GM23338 (cell line): ENCODE measurements at regions not wholly inside any gene's neighbourhood (a gene's known extent, or its start where the extent isn't known, plus 50 kb on each side); places are given as distances from the start of the nearest gene placed in this dataset.

ENCODE experiments used
- ATAC-seq: fragments of 200-7000 bp; cut with Tn5 transposase; 3 replicates; pipeline ENCODE4 v1.9.1; 2020
- DNase-seq: peaks from one replicate; pipeline ENCODE4 v3.0.0-alpha.2; 2015; ENCODE audit warnings: low spot score
- H2AFZ ChIP-seq: fragments of 200-600 bp; sonication (generic); 2 replicates; pipeline ENCODE4 v1.8.0; 2016; ENCODE audit warnings: antibody characterized with exemption, mild to moderate bottlenecking, moderate library complexity
- H3F3A ChIP-seq: fragments of 200-600 bp; sonication (generic); replicated peaks from 2 replicates; pipeline ENCODE4 v1.8.0; 2017; ENCODE audit warnings: antibody characterized with exemption, mixed run types, low read depth
- H3K27ac ChIP-seq: fragments of 200-600 bp; sonication (generic); 2 replicates; pipeline ENCODE4 v1.6.1; 2016; ENCODE audit warnings: low read depth
- H3K27me3 ChIP-seq: fragments of 200-600 bp; sonication (generic); 2 replicates; pipeline ENCODE4 v1.8.0; 2016; ENCODE audit warnings: mild to moderate bottlenecking, mixed run types, moderate library complexity; ENCODE audit not compliant: insufficient read depth
- H3K36me3 ChIP-seq: fragments of 200-600 bp; sonication (generic); 2 replicates; pipeline ENCODE4 v1.8.0; 2016; ENCODE audit warnings: mild to moderate bottlenecking; ENCODE audit not compliant: insufficient read depth
- H3K4me1 ChIP-seq: fragments of 200-600 bp; sonication (generic); 2 replicates; pipeline ENCODE4 v1.8.0; 2016; ENCODE audit warnings: mild to moderate bottlenecking, moderate library complexity; ENCODE audit not compliant: insufficient read depth
- H3K4me2 ChIP-seq: fragments of 200-600 bp; sonication (generic); 2 replicates; pipeline ENCODE4 v1.7.1; 2017; ENCODE audit warnings: mixed run types
- H3K4me3 ChIP-seq: fragments of 200-600 bp; sonication (generic); 2 replicates; pipeline ENCODE4 v1.6.1; 2016; ENCODE audit warnings: mixed run types
- H3K79me2 ChIP-seq: fragments of 200-600 bp; sonication (generic); replicated peaks from 2 replicates; pipeline ENCODE4 v1.8.0; 2017; ENCODE audit warnings: mild to moderate bottlenecking; ENCODE audit not compliant: insufficient read depth
- H3K9me2 ChIP-seq: fragments of 200-600 bp; sonication (generic); 2 replicates; pipeline ENCODE4 v1.8.0; 2017; ENCODE audit not compliant: insufficient read depth
- H4K20me1 ChIP-seq: fragments of 200-600 bp; sonication (generic); replicated peaks from 2 replicates; pipeline ENCODE4 v1.8.0; 2017; ENCODE audit warnings: mild to moderate bottlenecking; ENCODE audit not compliant: insufficient read depth
- H3K27ac Mint-ChIP-seq: 2 replicates; pipeline ENCODE4 v1.8.0; 2020; ENCODE audit warnings: inconsistent platforms, mild to moderate bottlenecking, moderate library complexity, mixed read lengths
- H3K27me3 Mint-ChIP-seq: 3 replicates; pipeline ENCODE4 v1.8.0; 2022; ENCODE audit warnings: low read depth, mild to moderate bottlenecking, moderate library complexity, mixed read lengths, inconsistent platforms; ENCODE audit not compliant: insufficient read depth, poor library complexity
- H3K36me3 Mint-ChIP-seq: 3 replicates; pipeline ENCODE4 v1.8.0; 2021; ENCODE audit warnings: low read depth, mild to moderate bottlenecking, inconsistent platforms, moderate library complexity, mixed read lengths
- H3K4me1 Mint-ChIP-seq: 3 replicates; pipeline ENCODE4 v1.8.0; 2020; ENCODE audit warnings: mild to moderate bottlenecking, inconsistent platforms, mixed read lengths
- H3K4me3 Mint-ChIP-seq: 3 replicates; pipeline ENCODE4 v1.8.0; 2021; ENCODE audit warnings: moderate library complexity, mild to moderate bottlenecking, inconsistent platforms, mixed read lengths
- H3K9me3 Mint-ChIP-seq: 3 replicates; pipeline ENCODE4 v1.8.0; 2020; ENCODE audit warnings: moderate library complexity, mild to moderate bottlenecking, inconsistent platforms, mixed read lengths
- CREB1 ChIP-seq: fragments of 250-450 bp; sonication (Bioruptor Pico); IDR thresholded peaks from 2 replicates; pipeline ENCODE4 v1.5.0; 2020; ENCODE audit warnings: low read depth, mild to moderate bottlenecking, moderate library complexity
- ETS1 ChIP-seq: IDR thresholded peaks from 2 replicates; pipeline ENCODE4 v1.6.1; 2016; ENCODE audit warnings: antibody characterized with exemption
- EZH2 ChIP-seq: fragments of 200-600 bp; sonication (generic); IDR thresholded peaks from one replicate; pipeline ENCODE4 v1.8.0; 2017; ENCODE audit warnings: antibody characterized with exemption, mild to moderate bottlenecking, low read depth; ENCODE audit not compliant: unreplicated experiment
- EZH2phosphoT487 ChIP-seq: fragments of 200-600 bp; sonication (generic); IDR thresholded peaks from one replicate; pipeline ENCODE4 v1.8.1; 2018; ENCODE audit warnings: antibody characterized with exemption; ENCODE audit not compliant: unreplicated experiment
- JUNB ChIP-seq: IDR thresholded peaks from one replicate; pipeline ENCODE4 v1.6.1; 2016; ENCODE audit warnings: antibody characterized with exemption; ENCODE audit not compliant: unreplicated experiment
- NANOG ChIP-seq: IDR thresholded peaks from 2 replicates; pipeline ENCODE4 v1.6.1; 2016; ENCODE audit warnings: antibody characterized with exemption, borderline replicate concordance
- REST ChIP-seq: IDR thresholded peaks from one replicate; pipeline ENCODE4 v1.6.1; 2018; ENCODE audit warnings: antibody characterized with exemption; ENCODE audit not compliant: unreplicated experiment
- STAT1 ChIP-seq: IDR thresholded peaks from one replicate; pipeline ENCODE4 v1.6.1; 2016; ENCODE audit warnings: antibody characterized with exemption; ENCODE audit not compliant: unreplicated experiment
- ZNF114 ChIP-seq: fragments of 250-450 bp; sonication (Bioruptor Pico); IDR thresholded peaks from 2 replicates; pipeline ENCODE4 v1.5.0; 2020; ENCODE audit warnings: mild to moderate bottlenecking, moderate library complexity
- ZNF462 ChIP-seq: fragments of 250-450 bp; sonication (Bioruptor Pico); IDR thresholded peaks from 2 replicates; pipeline ENCODE4 v1.5.0; 2020; ENCODE audit warnings: mild to moderate bottlenecking, moderate library complexity
- TF ChIP-seq, protein P1 (sequence below), 2 experiments: fragments of 200-600 bp in 1 of 2; sonication (generic) in 1 of 2; conservative IDR thresholded peaks; 2 replicates each; pipeline versions ENCODE4 v1.5.1 to v1.6.1; 2016 to 2017; ENCODE audit warnings: antibody characterized with exemption in 2 of 2, low read depth in 2 of 2, mild to moderate bottlenecking in 2 of 2, moderate library complexity in 1 of 2

- Histone ChIP-seq H3K4me3 (no peak overlapping the region), H3F3A (no peaks in the 10 kb centered on the region), H3K9me2 (no peaks in the 10 kb centered on the region), H4K20me1 (no peaks in the 10 kb centered on the region), H3K4me1 (no peaks in the 10 kb centered on the region), H2AFZ (no peak overlapping the region), H3K4me2 (no peak overlapping the region), H3K79me2 (no peaks in the 10 kb centered on the region), H3K27ac (no peak overlapping the region), H3K36me3 (no peaks in the 10 kb centered on the region), H3K27me3 (no peaks in the 10 kb centered on the region)
- H3K9me3 Mint-ChIP-seq = peaks cover 11% of the 10 kb centered on the region; the same call in 2 of the 3 replicates
- no peak for ATAC-seq
- no peak for TF ChIP-seq NANOG
- TF ChIP-seq REST = no peak
- no peak for TF ChIP-seq ZNF114 (CRISPR knock-in tag)
- no peak for TF ChIP-seq EZH2phosphoT487
- no peak for TF ChIP-seq CREB1
- no peak for TF ChIP-seq ETS1
- TF ChIP-seq EZH2 = no peak
- no peak for TF ChIP-seq ZNF462 (CRISPR knock-in tag)
- TF ChIP-seq STAT1 = no peak
- TF ChIP-seq JUNB = no peak
- TF ChIP-seq, protein P1, sequence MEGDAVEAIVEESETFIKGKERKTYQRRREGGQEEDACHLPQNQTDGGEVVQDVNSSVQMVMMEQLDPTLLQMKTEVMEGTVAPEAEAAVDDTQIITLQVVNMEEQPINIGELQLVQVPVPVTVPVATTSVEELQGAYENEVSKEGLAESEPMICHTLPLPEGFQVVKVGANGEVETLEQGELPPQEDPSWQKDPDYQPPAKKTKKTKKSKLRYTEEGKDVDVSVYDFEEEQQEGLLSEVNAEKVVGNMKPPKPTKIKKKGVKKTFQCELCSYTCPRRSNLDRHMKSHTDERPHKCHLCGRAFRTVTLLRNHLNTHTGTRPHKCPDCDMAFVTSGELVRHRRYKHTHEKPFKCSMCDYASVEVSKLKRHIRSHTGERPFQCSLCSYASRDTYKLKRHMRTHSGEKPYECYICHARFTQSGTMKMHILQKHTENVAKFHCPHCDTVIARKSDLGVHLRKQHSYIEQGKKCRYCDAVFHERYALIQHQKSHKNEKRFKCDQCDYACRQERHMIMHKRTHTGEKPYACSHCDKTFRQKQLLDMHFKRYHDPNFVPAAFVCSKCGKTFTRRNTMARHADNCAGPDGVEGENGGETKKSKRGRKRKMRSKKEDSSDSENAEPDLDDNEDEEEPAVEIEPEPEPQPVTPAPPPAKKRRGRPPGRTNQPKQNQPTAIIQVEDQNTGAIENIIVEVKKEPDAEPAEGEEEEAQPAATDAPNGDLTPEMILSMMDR (conservative IDR thresholded peaks at IDR 0.05; ENCODE audit: low read depth in 2 of 2) = no peak
- no peak overlapping the region for H3K4me3 Mint-ChIP-seq
- H3K27ac Mint-ChIP-seq = no peak overlapping the region
- no peak for DNase-seq
- H3K36me3 Mint-ChIP-seq = peaks cover 3% of the 10 kb centered on the region; the same call in 2 of the 3 replicates
- H3K4me1 Mint-ChIP-seq = no peaks in the 10 kb centered on the region; the same call in 2 of the 3 replicates
- peaks cover 13% of the 10 kb centered on the region for H3K27me3 Mint-ChIP-seq
Observed at GRCh38 chr16:86991679-86992078, 325.5 kb downstream of the C16orf95 start.
